ENCODE measurements at regions not wholly inside any gene's neighbourhood (a gene's known extent, or its start where the extent isn't known, plus 50 kb on each side); places are given as distances from the start of the nearest gene placed in this dataset.

DNA sequence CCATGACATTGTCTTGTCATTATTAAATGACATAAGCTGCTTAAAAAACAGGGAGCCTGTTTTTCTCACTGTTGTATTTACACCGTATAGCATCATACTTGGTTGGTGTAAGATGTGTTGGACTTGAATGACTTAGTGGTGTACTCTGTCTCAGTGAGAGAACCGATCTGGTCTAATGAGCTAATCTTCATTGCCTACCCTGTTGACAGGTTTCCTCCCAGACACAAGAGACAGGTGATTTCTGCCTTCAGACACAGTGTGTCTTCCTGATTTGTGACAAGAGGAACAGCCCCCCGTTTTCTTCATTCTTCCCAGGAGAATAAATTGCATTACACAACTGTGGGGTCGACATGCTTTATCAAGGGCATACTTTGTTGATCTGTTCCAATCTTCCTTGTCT, 137.2 kb upstream of the ID4 start:
- Histone ChIP-seq H3K4me1 (ENCODE audit: control insufficient read depth, insufficient read depth, low read length) (no peaks in the 10 kb centered on the region), H4K20me1 (ENCODE audit: control insufficient read depth, insufficient read depth) (no peaks in the 10 kb centered on the region), H3K27me3 (replicated peaks in 1 of 2; ENCODE audit: control insufficient read depth in 2 of 2, insufficient read depth in 2 of 2, low read length in 1 of 2) (no peaks in the 10 kb centered on the region), H3K9ac (ENCODE audit: control insufficient read depth, insufficient read depth, low read length) (no peak overlapping the region), H3K27ac (ENCODE audit: control insufficient read depth, insufficient read depth) (no peak overlapping the region), H3K9me3 (replicated peaks; ENCODE audit: control insufficient read depth, insufficient read depth, low read length) (no peaks in the 10 kb centered on the region), H3K4me3 (no peak overlapping the region), H3K79me2 (ENCODE audit: control insufficient read depth, insufficient read depth, low read length) (no peaks in the 10 kb centered on the region), H3K36me3 (ENCODE audit: control insufficient read depth in 2 of 2, insufficient read depth in 2 of 2, low read length in 1 of 2) (no peaks in the 10 kb centered on the region), H2AFZ (ENCODE audit: control insufficient read depth, low read depth, low read length) (no peak overlapping the region), H3K4me2 (ENCODE audit: control insufficient read depth, insufficient read depth) (no peak overlapping the region)
- ATAC-seq (no peak), DNase-seq (ENCODE audit: low read depth, low spot score) (no peak), FAIRE-seq (no peak)
- 9% methylated on average over 4 of the region's 4 CpGs for WGBS (ENCODE audit: insufficient coverage, insufficient replicate concordance, low lambda C conversion rate, missing lambda C conversion rate)
- ChIA-PET RAD21 (ENCODE audit: unreplicated experiment) (no interaction called here), SMC1A (ENCODE audit: uncharacterized antibody, unreplicated experiment) (no interaction called here), CTCF (no interaction called here), POLR2A (no interaction called here)
- no peak for TF ChIP-seq CBFB (IDR thresholded peaks at IDR 0.05; ENCODE audit: low read depth)
- TF ChIP-seq CHD2 (IDR thresholded peaks at IDR 0.05; ENCODE audit: borderline replicate concordance, low read depth, low read length) = no peak
- TF ChIP-seq SMARCA5 (IDR thresholded peaks at IDR 0.05) = no peak
- no peak for TF ChIP-seq HDGF (IDR thresholded peaks at IDR 0.05)
- TF ChIP-seq SIN3A (IDR thresholded peaks at IDR 0.05; ENCODE audit: low read depth, low read length) = no peak
- TF ChIP-seq CHD1 (IDR thresholded peaks at IDR 0.05; ENCODE audit: low read depth, low read length) = no peak
- no peak for TF ChIP-seq SP1 (IDR thresholded peaks at IDR 0.05; ENCODE audit: low read depth, low read length)
- BruUV-seq (replicated peaks) = no TSS peak
- intact Hi-C loops (cut with micrococcal nuclease; ENCODE audit: unreplicated experiment) (no loop called here), in situ Hi-C loops (cut with MboI) (no loop called here)

- FAIRE-seq = no peak
- ChIA-PET SMC1A (ENCODE audit: uncharacterized antibody, unreplicated experiment) (no interaction called here), RAD21 (ENCODE audit: unreplicated experiment) (no interaction called here), POLR2A (no interaction called here), CTCF (no interaction called here)
- in situ Hi-C loops (cut with MboI) (no loop called here), intact Hi-C loops (cut with micrococcal nuclease; ENCODE audit: unreplicated experiment) (no loop called here)
- Histone ChIP-seq H3K9me3 (replicated peaks; ENCODE audit: control insufficient read depth, insufficient read depth, low read length) (no peaks in the 10 kb centered on the region), H2AFZ (ENCODE audit: control insufficient read depth, low read depth, low read length) (no peak overlapping the region), H3K9ac (ENCODE audit: control insufficient read depth, insufficient read depth, low read length) (no peak overlapping the region), H4K20me1 (ENCODE audit: control insufficient read depth, insufficient read depth) (no peaks in the 10 kb centered on the region), H3K4me3 (no peak overlapping the region), H3K79me2 (ENCODE audit: control insufficient read depth, insufficient read depth, low read length) (no peaks in the 10 kb centered on the region), H3K4me2 (ENCODE audit: control insufficient read depth, insufficient read depth) (no peak overlapping the region), H3K27me3 (replicated peaks in 1 of 2; ENCODE audit: control insufficient read depth in 2 of 2, insufficient read depth in 2 of 2, low read length in 1 of 2) (no peaks in the 10 kb centered on the region), H3K36me3 (ENCODE audit: control insufficient read depth in 2 of 2, insufficient read depth in 2 of 2, low read length in 1 of 2) (no peaks in the 10 kb centered on the region), H3K4me1 (ENCODE audit: control insufficient read depth, insufficient read depth, low read length) (no peaks in the 10 kb centered on the region), H3K27ac (ENCODE audit: control insufficient read depth, insufficient read depth) (no peak overlapping the region)
- no TSS peak for BruUV-seq (replicated peaks)
- no peak for DNase-seq (ENCODE audit: low read depth, low spot score)
- ATAC-seq = no peak
- WGBS (ENCODE audit: insufficient coverage, insufficient replicate concordance, low lambda C conversion rate, missing lambda C conversion rate) = 52% methylated on average over 5 of the region's 5 CpGs
- TF ChIP-seq, protein P1, sequence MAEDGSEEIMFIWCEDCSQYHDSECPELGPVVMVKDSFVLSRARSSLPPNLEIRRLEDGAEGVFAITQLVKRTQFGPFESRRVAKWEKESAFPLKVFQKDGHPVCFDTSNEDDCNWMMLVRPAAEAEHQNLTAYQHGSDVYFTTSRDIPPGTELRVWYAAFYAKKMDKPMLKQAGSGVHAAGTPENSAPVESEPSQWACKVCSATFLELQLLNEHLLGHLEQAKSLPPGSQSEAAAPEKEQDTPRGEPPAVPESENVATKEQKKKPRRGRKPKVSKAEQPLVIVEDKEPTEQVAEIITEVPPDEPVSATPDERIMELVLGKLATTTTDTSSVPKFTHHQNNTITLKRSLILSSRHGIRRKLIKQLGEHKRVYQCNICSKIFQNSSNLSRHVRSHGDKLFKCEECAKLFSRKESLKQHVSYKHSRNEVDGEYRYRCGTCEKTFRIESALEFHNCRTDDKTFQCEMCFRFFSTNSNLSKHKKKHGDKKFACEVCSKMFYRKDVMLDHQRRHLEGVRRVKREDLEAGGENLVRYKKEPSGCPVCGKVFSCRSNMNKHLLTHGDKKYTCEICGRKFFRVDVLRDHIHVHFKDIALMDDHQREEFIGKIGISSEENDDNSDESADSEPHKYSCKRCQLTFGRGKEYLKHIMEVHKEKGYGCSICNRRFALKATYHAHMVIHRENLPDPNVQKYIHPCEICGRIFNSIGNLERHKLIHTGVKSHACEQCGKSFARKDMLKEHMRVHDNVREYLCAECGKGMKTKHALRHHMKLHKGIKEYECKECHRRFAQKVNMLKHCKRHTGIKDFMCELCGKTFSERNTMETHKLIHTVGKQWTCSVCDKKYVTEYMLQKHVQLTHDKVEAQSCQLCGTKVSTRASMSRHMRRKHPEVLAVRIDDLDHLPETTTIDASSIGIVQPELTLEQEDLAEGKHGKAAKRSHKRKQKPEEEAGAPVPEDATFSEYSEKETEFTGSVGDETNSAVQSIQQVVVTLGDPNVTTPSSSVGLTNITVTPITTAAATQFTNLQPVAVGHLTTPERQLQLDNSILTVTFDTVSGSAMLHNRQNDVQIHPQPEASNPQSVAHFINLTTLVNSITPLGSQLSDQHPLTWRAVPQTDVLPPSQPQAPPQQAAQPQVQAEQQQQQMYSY (CRISPR knock-in tag; IDR thresholded peaks at IDR 0.05) = no peak
- TF ChIP-seq, protein P2, sequence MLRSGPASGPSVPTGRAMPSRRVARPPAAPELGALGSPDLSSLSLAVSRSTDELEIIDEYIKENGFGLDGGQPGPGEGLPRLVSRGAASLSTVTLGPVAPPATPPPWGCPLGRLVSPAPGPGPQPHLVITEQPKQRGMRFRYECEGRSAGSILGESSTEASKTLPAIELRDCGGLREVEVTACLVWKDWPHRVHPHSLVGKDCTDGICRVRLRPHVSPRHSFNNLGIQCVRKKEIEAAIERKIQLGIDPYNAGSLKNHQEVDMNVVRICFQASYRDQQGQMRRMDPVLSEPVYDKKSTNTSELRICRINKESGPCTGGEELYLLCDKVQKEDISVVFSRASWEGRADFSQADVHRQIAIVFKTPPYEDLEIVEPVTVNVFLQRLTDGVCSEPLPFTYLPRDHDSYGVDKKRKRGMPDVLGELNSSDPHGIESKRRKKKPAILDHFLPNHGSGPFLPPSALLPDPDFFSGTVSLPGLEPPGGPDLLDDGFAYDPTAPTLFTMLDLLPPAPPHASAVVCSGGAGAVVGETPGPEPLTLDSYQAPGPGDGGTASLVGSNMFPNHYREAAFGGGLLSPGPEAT (IDR thresholded peaks at IDR 0.05; ENCODE audit: low read depth) = no peak
- TF ChIP-seq PAX5 (IDR thresholded peaks at IDR 0.05; ENCODE audit: borderline replicate concordance, low read depth, low read length) (no peak), TCF3 (IDR thresholded peaks at IDR 0.05; ENCODE audit: borderline replicate concordance, insufficient read depth, low read depth, low read length) (no peak)
Observed at GRCh38 chr6:19705606-19706005, 131.6 kb upstream of the ID4 start.

Measured in GM12878 (cell line).